K562 (cell line): ENCODE measurements at regions not wholly inside any gene's neighbourhood (a gene's known extent, or its start where the extent isn't known, plus 50 kb on each side); places are given as distances from the start of the nearest gene placed in this dataset.

Experiments
- ATAC-seq: fragments of 200-7000 bp; cut with Tn5 transposase; 3 replicates; pipeline ENCODE4 v1.9.1; 2020; ENCODE audit warnings: moderate library complexity
- BruUV-seq: library from RNA; stranded (reverse); fragments of 400-500 nt; replicated peaks from 2 replicates; lab custom pipeline; 2021; lab: Mats Ljungman, UMichigan
- CTCF ChIA-PET: fragments of 300-600 bp; formaldehyde crosslinking; extraction: SDS; loops from one replicate; lab custom pipeline; 2021; ENCODE audit warnings: low intra/inter-chr PET ratio; lab: Yijun Ruan, JAX
- POLR2A ChIA-PET: fragments of 300-600, 350-650 bp; sonication (Branson Sonifier 250); formaldehyde crosslinking; extraction: SDS; loops from one replicate; lab custom pipeline; 2021; ENCODE audit warnings: antibody characterized with exemption, inconsistent platforms; lab: Yijun Ruan, JAX
- DNase-seq, 4 experiments: peaks; one replicate each; pipeline versions ENCODE4 v3.0.0 to v3.0.0-alpha.2; 2011 to 2018; ENCODE audit warnings: low spot score in 3 of 4, mixed read lengths in 3 of 4; ENCODE audit errors: extremely low read depth in 1 of 4
- FAIRE-seq: peaks from 2 replicates; lab custom pipeline; 2011; peaks lifted over from hg19 to GRCh38; lab: Jason Lieb, UNC
- H2AFZ ChIP-seq: 2 replicates; pipeline ENCODE4 v1.6.0; 2011; ENCODE audit warnings: low read depth, low read length, control low read depth, inconsistent platforms
- H3K27ac ChIP-seq: fragments of 200-600 bp; 3 replicates; pipeline ENCODE4 v1.8.0; 2011; ENCODE audit warnings: low read depth, mild to moderate bottlenecking, control low read depth, inconsistent platforms, low read length, moderate library complexity, mixed read lengths; ENCODE audit errors: extremely low read depth
- H3K27me3 ChIP-seq, 2 experiments: fragments of 300-600 bp in 1 of 2; 2 replicates in 1 of 2; 3 replicates in 1 of 2; pipeline versions ENCODE4 v1.6.0 to v1.8.0; 2011; ENCODE audit warnings: inconsistent platforms in 2 of 2, low read length in 2 of 2, mild to moderate bottlenecking in 1 of 2, mixed read lengths in 1 of 2, moderate library complexity in 1 of 2; ENCODE audit not compliant: control insufficient read depth in 2 of 2, insufficient read depth in 2 of 2
- H3K36me3 ChIP-seq: fragments of 300-600 bp; 3 replicates; pipeline ENCODE4 v1.8.0; 2011; ENCODE audit warnings: mild to moderate bottlenecking, low read length, inconsistent platforms; ENCODE audit not compliant: control insufficient read depth, insufficient read depth
- H3K4me1 ChIP-seq, 2 experiments: fragments of 200-600 bp in 1 of 2; replicated peaks in 1 of 2; 2 replicates in 1 of 2; 3 replicates in 1 of 2; pipeline versions ENCODE4 v1.5.1 to v1.8.0; 2011; ENCODE audit warnings: inconsistent platforms in 2 of 2, low read length in 2 of 2, mild to moderate bottlenecking in 1 of 2, mixed read lengths in 1 of 2, moderate library complexity in 1 of 2; ENCODE audit not compliant: control insufficient read depth in 2 of 2, insufficient read depth in 2 of 2
- H3K4me2 ChIP-seq: 2 replicates; pipeline ENCODE4 v1.6.1; 2011; ENCODE audit warnings: low read length, control low read depth, inconsistent platforms, mixed read lengths; ENCODE audit not compliant: insufficient read depth
- H3K4me3 ChIP-seq: fragments of 200-600 bp; sonication (generic), shearing (Covaris generic); 2 replicates; pipeline ENCODE4 v1.5.1; 2016; ENCODE audit warnings: control low read depth, inconsistent platforms
- H3K79me2 ChIP-seq: fragments of 200-600 bp; 3 replicates; pipeline ENCODE4 v1.8.0; 2011; ENCODE audit warnings: low read length, inconsistent platforms; ENCODE audit not compliant: control insufficient read depth, insufficient read depth
- H3K9ac ChIP-seq, 2 experiments: 2 replicates each; pipeline versions ENCODE4 v1.6.0 to v1.6.1; 2011; ENCODE audit warnings: low read depth in 2 of 2, low read length in 2 of 2, control low read depth in 1 of 2, inconsistent platforms in 1 of 2, mild to moderate bottlenecking in 1 of 2, mixed read lengths in 1 of 2; ENCODE audit not compliant: insufficient read depth in 1 of 2
- H3K9me1 ChIP-seq: one replicate; pipeline ENCODE4 v1.6.0; 2011; ENCODE audit warnings: inconsistent platforms, mild to moderate bottlenecking, low read length, moderate library complexity; ENCODE audit not compliant: control insufficient read depth, insufficient read depth
- H3K9me3 ChIP-seq: replicated peaks from 2 replicates; pipeline ENCODE4 v1.5.1; 2011; ENCODE audit warnings: low read depth, low read length, inconsistent platforms; ENCODE audit not compliant: control insufficient read depth, insufficient read depth
- H4K20me1 ChIP-seq: replicated peaks from 2 replicates; pipeline ENCODE4 v1.6.1; 2011; ENCODE audit warnings: low read length, inconsistent platforms, mixed read lengths; ENCODE audit not compliant: control insufficient read depth, insufficient read depth
- ARID3A ChIP-seq: IDR thresholded peaks from 2 replicates; pipeline ENCODE4 v1.6.1; 2012; ENCODE audit warnings: low read depth, low read length, improper control_type of control experiment, borderline replicate concordance
- CBX3 ChIP-seq, 2 experiments: IDR thresholded peaks; 1 replicate in 1 of 2; 2 replicates in 1 of 2; pipeline ENCODE4 v1.6.1; 2012; ENCODE audit warnings: inconsistent platforms in 2 of 2, low read length in 2 of 2, borderline replicate concordance in 1 of 2, control low read depth in 1 of 2
- COPS2 ChIP-seq: fragments of 450-650 bp; conservative IDR thresholded peaks from 2 replicates; pipeline ENCODE4 v1.6.1; 2016; ENCODE audit warnings: mild to moderate bottlenecking, moderate library complexity
- E2F5 ChIP-seq: sonication (generic); formaldehyde crosslinking; IDR thresholded peaks from 2 replicates; pipeline ENCODE4 v1.8.0; 2022; ENCODE audit warnings: mild to moderate bottlenecking, missing genetic modification reagents
- E2F6 ChIP-seq, 2 experiments: IDR thresholded peaks; 2 replicates each; pipeline ENCODE4 v1.6.1; 2011; ENCODE audit warnings: borderline replicate concordance in 1 of 2, control low read depth in 1 of 2, low read depth in 1 of 2, low read length in 1 of 2, mild to moderate bottlenecking in 1 of 2, mixed read lengths in 1 of 2, moderate library complexity in 1 of 2; ENCODE audit not compliant: insufficient read depth in 1 of 2, insufficient read length in 1 of 2, poor library complexity in 1 of 2, severe bottlenecking in 1 of 2; ENCODE audit errors: extremely low read depth in 1 of 2
- ETS1 ChIP-seq: conservative IDR thresholded peaks from 2 replicates; pipeline ENCODE4 v1.6.1; 2011; ENCODE audit warnings: low read depth, mild to moderate bottlenecking, low read length; ENCODE audit not compliant: control insufficient read depth
- PATZ1 ChIP-seq: fragments of 250-450 bp; sonication (Bioruptor Pico); IDR thresholded peaks from 2 replicates; pipeline ENCODE4 v1.5.0; 2020; ENCODE audit warnings: mild to moderate bottlenecking, borderline replicate concordance
- SMAD1 ChIP-seq: fragments of 150-350 bp; IDR thresholded peaks from 2 replicates; pipeline ENCODE4 v1.6.1; 2014; ENCODE audit warnings: low read length, low read depth; ENCODE audit not compliant: partially characterized antibody
- SP2 ChIP-seq: IDR thresholded peaks from 2 replicates; pipeline ENCODE4 v1.6.1; 2011; ENCODE audit warnings: mild to moderate bottlenecking, low read depth, low read length, moderate library complexity; ENCODE audit not compliant: poor library complexity, severe bottlenecking; ENCODE audit errors: extremely low read depth
- ZNF134 ChIP-seq: fragments of 250-450 bp; sonication (Bioruptor Pico); conservative IDR thresholded peaks from 2 replicates; pipeline ENCODE4 v1.4.0; 2020
- ZNF224 ChIP-seq: sonication (generic); formaldehyde crosslinking; IDR thresholded peaks from 2 replicates; pipeline ENCODE4 v1.8.0; 2022; ENCODE audit warnings: mild to moderate bottlenecking, missing genetic modification reagents
- in situ Hi-C: fragments of 300-500 bp; cut with MboI; formaldehyde crosslinking; loops from 4 replicates; pipeline ENCODE4 v1.15.0; 2018; ENCODE audit warnings: inconsistent platforms, mixed read lengths
- intact Hi-C: fragments of 100-400 bp; cut with micrococcal nuclease; formaldehyde crosslinking; loops from 2 replicates; pipeline ENCODE4 v1.14.2; 2022

GRCh38 chr4:18645351-18645750 is 623.8 kb upstream of the LCORL start (continued):
- TF ChIP-seq ARID3A (no peak), E2F5 (CRISPR knock-in tag) (no peak), SP2 (no peak)

- ChIA-PET CTCF (no interaction called here), POLR2A (no interaction called here)
- DNase-seq, result no peak
- Histone ChIP-seq H3K27ac (no peak overlapping the region), H3K4me3 (no peak overlapping the region), H3K4me1 (no peaks in the 10 kb centered on the region), H3K36me3 (no peaks in the 10 kb centered on the region), H3K9me3 (no peaks in the 10 kb centered on the region), H3K27me3 (no peaks in the 10 kb centered on the region), H3K79me2 (no peaks in the 10 kb centered on the region), H3K9ac (no peak overlapping the region), H3K4me2 (no peak overlapping the region), H3K9me1 (no peaks in the 10 kb centered on the region), H2AFZ (no peak overlapping the region), H4K20me1 (no peaks in the 10 kb centered on the region)
- ATAC-seq, result no peak
- in situ Hi-C loops, result no loop called here
- no peak for FAIRE-seq
- intact Hi-C loops, result no loop called here
- no peak for TF ChIP-seq E2F6 (IDR thresholded peaks at IDR 0.05; ENCODE audit: borderline replicate concordance in 1 of 2, extremely low read depth in 1 of 2, insufficient read depth in 1 of 2, insufficient read length in 1 of 2, low read depth in 1 of 2, low read length in 1 of 2, poor library complexity in 1 of 2, severe bottlenecking in 1 of 2)
- no peak for TF ChIP-seq ETS1
- TF ChIP-seq PATZ1 (CRISPR knock-in tag), result no peak
- no peak for TF ChIP-seq ZNF134
- no peak for TF ChIP-seq COPS2
- no peak for TF ChIP-seq CBX3 (IDR thresholded peaks at IDR 0.05; ENCODE audit: borderline replicate concordance in 1 of 2, low read length in 2 of 2)
- no peak for TF ChIP-seq SMAD1
- TF ChIP-seq ZNF224, result no peak
- BruUV-seq, result no TSS peak
Measured at GRCh38 chr4:18641334-18641733, 619.8 kb upstream of the LCORL start.
